ENCODE measurements at regions not wholly inside any gene's neighbourhood (a gene's known extent, or its start where the extent isn't known, plus 50 kb on each side); places are given as distances from the start of the nearest gene placed in this dataset.

- TF ChIP-seq ZNF532 (CRISPR knock-in tag; IDR thresholded peaks at IDR 0.05; ENCODE audit: borderline replicate concordance) (no peak), ETV6 (CRISPR knock-in tag; IDR thresholded peaks at IDR 0.05) (no peak), NR3C1 (CRISPR knock-in tag; conservative IDR thresholded peaks at IDR 0.05; ENCODE audit: low read depth) (no peak), GTF2I (CRISPR knock-in tag; conservative IDR thresholded peaks at IDR 0.05) (no peak), TEAD1 (CRISPR knock-in tag; IDR thresholded peaks at IDR 0.05) (no peak), PRDM15 (CRISPR knock-in tag; IDR thresholded peaks at IDR 0.05) (no peak), RELA (CRISPR knock-in tag; IDR thresholded peaks at IDR 0.05; ENCODE audit: borderline replicate concordance) (no peak), ESRRA (CRISPR knock-in tag; IDR thresholded peaks at IDR 0.05; ENCODE audit: borderline replicate concordance) (no peak)
Measured at GRCh38 chr12:111207761-111208160, 161.1 kb downstream of the PHETA1 start (continued).

GRCh38 chr12:111204788-111205241 is 164.1 kb downstream of the PHETA1 start:
- no peak for TF ChIP-seq TP53 (CRISPR knock-in tag; IDR thresholded peaks at IDR 0.05)
- TF ChIP-seq JUN (CRISPR knock-in tag; IDR thresholded peaks at IDR 0.05) = no peak
- no peak for TF ChIP-seq SOX15 (CRISPR knock-in tag; IDR thresholded peaks at IDR 0.05)
- no peak for TF ChIP-seq NFYB (CRISPR knock-in tag; conservative IDR thresholded peaks at IDR 0.05; ENCODE audit: low read depth)
- TF ChIP-seq TCF7 (CRISPR knock-in tag; IDR thresholded peaks at IDR 0.05; ENCODE audit: low read depth) = no peak
- no peak for TF ChIP-seq ZNF232 (CRISPR knock-in tag; IDR thresholded peaks at IDR 0.05)
- no peak for TF ChIP-seq TEAD4 (CRISPR knock-in tag; IDR thresholded peaks at IDR 0.05)
- no peak for TF ChIP-seq ZNF219 (CRISPR knock-in tag; IDR thresholded peaks at IDR 0.05; ENCODE audit: borderline replicate concordance)
- TF ChIP-seq OVOL2 (CRISPR knock-in tag; IDR thresholded peaks at IDR 0.05; ENCODE audit: borderline replicate concordance) = no peak
- no peak for TF ChIP-seq NFE2L1 (CRISPR knock-in tag; IDR thresholded peaks at IDR 0.05)
- POLR2A ChIA-PET = no interaction called here
- Mint-ChIP-seq H3K36me3 (no peaks in the 10 kb centered on the region), H3K27ac (no peak overlapping the region), H3K4me1 (peaks cover 10% of the 10 kb centered on the region), H3K9me3 (no peaks in the 10 kb centered on the region), H3K4me3 (no peak overlapping the region), H3K27me3 (ENCODE audit: low read depth) (no peaks in the 10 kb centered on the region)
- CTCF ChIA-PET = no interaction called here
- no peak for ATAC-seq
- DNase-seq (ENCODE audit: low spot score) = no peak

GRCh38 chr12:111203969-111204368 is 164.9 kb downstream of the PHETA1 start:
- POLR2A ChIA-PET = no interaction called here
- TF ChIP-seq MLX (CRISPR knock-in tag; IDR thresholded peaks at IDR 0.05) = no peak
- TF ChIP-seq CREB1 (CRISPR knock-in tag; IDR thresholded peaks at IDR 0.05) = no peak
- TF ChIP-seq RORB (CRISPR knock-in tag; IDR thresholded peaks at IDR 0.05) = no peak
- no peak for TF ChIP-seq E2F4 (CRISPR knock-in tag; IDR thresholded peaks at IDR 0.05; ENCODE audit: borderline replicate concordance, low read depth)
- TF ChIP-seq EMX1 (CRISPR knock-in tag; IDR thresholded peaks at IDR 0.05) = no peak
- no peak for TF ChIP-seq ESRRA (CRISPR knock-in tag; IDR thresholded peaks at IDR 0.05; ENCODE audit: borderline replicate concordance)
- no peak for TF ChIP-seq TEAD1 (CRISPR knock-in tag; IDR thresholded peaks at IDR 0.05)
- no peak for TF ChIP-seq NFE2L1 (CRISPR knock-in tag; IDR thresholded peaks at IDR 0.05)
- no peak for TF ChIP-seq GRHL2 (CRISPR knock-in tag; IDR thresholded peaks at IDR 0.05; ENCODE audit: insufficient replicate concordance, severe bottlenecking)
- no peak for TF ChIP-seq NR2C2 (CRISPR knock-in tag; IDR thresholded peaks at IDR 0.05)
- no peak for TF ChIP-seq OVOL2 (CRISPR knock-in tag; IDR thresholded peaks at IDR 0.05; ENCODE audit: borderline replicate concordance)
- TF ChIP-seq ZBTB21 (CRISPR knock-in tag; IDR thresholded peaks at IDR 0.05; ENCODE audit: borderline replicate concordance) = no peak

More at GRCh38 chr12:111203969-111204368, 164.9 kb downstream of the PHETA1 start:
- H3K4me1 Mint-ChIP-seq = peaks cover 13% of the 10 kb centered on the region
- ATAC-seq (no peak), DNase-seq (ENCODE audit: low spot score) (no peak)
- H3K36me3 Mint-ChIP-seq = no peaks in the 10 kb centered on the region
- CTCF ChIA-PET = interaction anchor here (0.6 kb wide), 1 partner anchor 108 kb away, joined by 4 read pairs; no protein-coding TSS in a partner anchor
- no peaks in the 10 kb centered on the region for H3K27me3 Mint-ChIP-seq (ENCODE audit: low read depth)
- no peak overlapping the region for H3K27ac Mint-ChIP-seq
- no peak overlapping the region for H3K4me3 Mint-ChIP-seq
- no peaks in the 10 kb centered on the region for H3K9me3 Mint-ChIP-seq
